Activated CD4-positive, alpha-beta T cell treated with anti-CD3 and anti-CD28 coated beads for 48 hours (primary cell): ENCODE measurements at regions not wholly inside any gene's neighbourhood (a gene's known extent, or its start where the extent isn't known, plus 50 kb on each side); places are given as distances from the start of the nearest gene placed in this dataset.

Experiments
- DNase-seq: peaks from one replicate; pipeline ENCODE4 v3.0.0-alpha.2; 2020

DNA sequence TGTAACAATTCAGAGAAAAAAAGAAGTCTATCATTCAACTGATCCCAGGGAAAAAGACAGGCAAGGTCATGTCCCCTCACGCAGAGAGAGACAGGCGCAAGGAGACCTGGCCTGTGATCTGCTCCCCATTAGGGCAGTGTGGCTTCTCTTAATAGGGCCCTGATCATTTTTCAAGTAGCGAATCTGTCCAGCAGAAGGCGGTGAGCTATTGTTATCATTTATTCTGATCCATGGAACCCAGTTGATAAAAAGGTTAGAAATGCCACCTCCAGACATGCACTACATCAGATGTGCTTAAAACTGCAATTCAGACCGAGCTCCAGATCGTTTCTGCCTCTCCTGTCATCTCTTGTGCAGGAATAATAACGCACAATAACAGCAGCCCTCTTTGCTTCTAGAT lies 1025.6 kb upstream of the PIK3C3 start:
- DNase-seq, result no peak

DNA sequence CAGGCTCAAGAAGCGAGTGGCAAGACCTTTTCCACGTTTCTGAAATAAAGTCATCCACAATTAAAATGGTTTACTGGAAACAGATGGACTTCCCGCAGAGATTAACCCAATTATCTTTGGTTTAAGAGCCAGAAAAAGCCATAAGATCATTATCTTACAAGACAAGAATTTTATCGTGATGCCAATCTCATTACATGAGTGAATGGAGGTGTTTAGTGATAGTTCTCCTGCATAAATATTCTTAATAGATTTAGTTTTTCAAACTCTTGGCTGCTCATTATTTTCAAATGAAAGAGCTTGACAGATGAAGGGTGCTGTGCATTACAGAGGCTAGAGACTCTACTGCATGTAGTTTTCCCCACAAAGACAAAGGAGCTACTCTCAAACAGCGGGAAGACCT lies 1028.4 kb upstream of the PIK3C3 start:
- DNase-seq, result no peak

DNA sequence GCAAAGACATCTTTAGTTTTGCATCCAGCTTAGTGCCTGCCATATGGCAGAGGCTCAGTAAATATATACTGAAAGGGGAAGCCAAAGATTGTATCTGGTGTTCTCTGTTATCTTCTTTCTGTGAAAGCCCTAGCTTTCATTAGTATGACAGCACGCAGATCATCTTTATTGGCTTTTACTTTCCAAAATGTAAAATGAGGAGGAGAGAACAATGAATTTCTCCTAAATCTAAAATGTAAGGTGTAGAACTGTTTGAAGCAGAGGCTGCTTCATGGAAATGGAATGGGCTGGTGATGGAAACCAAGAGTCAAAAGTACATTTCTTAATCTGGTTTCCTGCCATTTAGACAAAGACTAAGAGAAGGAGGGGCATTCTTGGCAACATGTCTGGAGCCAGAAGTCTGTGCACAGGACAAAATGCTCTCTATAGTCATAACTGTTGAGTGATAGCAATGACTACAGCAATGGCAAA lies 1029.9 kb upstream of the PIK3C3 start:
- DNase-seq, result no peak

DNA sequence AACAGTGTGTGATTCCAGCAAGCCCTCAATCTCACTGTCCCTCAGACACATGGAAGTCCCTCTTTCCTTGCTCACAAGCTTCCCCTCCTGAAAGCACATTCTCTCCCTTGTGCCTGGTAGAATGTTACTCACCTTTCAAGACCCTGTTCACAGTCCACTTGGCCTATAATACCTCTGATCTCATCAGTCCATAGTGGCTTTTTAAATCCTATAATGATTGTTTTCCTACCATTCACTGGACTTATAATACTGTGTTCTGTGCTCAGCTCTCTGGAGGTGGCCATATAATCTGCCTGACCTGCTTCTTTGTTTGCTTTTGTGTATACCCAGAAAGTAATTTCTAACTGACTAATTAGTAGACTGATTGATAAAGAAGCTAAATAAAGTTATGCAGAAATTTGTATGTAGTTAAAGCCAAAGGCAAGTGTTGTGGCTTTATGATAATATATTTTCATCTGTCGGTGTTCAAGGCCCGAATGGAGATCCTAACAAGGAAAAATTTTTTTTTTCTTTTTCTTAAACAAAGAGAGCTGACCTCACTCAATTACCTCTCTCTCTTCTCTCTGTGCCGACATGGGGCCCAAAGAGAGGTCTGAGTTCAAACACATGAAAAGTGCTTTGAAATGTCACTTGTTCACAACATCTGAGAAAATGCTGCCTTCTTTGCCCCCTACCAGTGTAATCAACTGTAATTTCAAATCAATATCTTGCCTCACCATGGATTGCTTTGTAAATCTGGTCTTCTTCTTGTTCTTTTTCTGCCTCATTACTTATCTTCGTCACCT lies 1033.0 kb upstream of the PIK3C3 start:
- DNase-seq, result no peak

DNA sequence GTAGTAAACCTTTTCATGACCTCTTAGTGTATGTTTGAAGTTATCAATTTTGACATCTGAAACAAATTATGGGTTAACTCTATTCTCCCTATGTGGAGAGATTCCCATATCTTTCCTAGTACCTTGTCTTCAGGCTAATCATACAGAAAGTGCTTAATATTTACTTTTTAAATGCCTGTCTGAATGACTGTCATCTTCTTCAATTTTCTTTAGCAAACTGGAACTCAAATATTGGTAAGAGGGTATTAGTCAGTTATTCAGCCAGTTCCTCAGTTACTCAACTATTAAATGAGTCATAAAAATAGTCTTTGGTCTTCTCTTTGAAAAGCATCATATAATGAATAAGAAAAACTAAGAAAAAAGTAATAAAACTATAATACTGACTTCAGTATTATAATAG lies 1038.0 kb upstream of the PIK3C3 start:
- no peak for DNase-seq

DNA sequence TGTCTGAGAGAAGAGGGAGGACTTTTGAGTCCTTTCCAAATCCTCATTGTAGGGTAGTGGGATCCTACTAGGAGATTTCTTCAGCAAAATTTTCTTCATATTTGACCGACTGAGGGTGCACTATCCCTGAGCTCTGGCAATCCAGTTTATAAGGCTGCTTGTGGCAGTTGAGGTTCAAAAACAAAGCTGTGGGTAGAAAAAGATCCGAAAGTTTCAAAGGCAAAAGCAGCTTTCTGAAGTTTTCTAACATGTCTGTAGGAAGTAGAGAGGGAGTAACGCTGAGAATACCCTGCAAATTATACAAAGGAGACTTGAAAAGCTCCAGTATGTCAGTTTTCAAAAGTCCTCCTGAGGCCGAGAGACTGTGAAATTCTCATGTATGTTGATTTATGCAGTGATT lies 1039.3 kb upstream of the PIK3C3 start:
- no peak for DNase-seq

DNA sequence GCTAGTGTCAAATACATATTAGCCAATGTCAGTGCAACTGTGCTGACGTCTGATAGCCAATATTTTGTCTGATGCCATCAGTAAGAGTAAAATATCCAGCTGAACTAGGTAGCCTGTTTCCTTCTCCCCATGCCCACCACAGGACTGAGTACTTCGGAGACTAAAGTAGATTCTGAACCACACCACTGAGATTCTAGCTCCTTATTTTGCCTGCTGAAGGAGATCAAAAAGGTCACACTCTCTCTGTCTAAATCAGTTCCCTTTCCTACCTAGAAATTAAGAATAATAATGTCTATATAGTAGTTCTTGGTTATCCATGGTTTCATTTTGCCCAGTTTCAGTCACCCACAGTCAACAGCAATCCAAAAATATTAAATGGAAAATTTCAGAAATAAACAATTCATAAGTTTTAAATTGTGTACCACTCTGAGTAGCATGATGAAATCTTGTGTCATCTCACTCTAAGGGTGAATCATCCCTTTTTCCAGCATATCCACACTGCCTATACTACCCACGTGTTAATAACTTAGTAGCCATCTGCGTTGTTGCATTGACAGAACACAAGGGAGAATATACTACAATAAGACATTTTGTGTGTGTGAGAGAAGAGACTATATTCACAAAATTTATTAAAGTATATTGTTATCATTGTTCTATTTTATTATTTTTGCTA lies 1043.3 kb upstream of the PIK3C3 start:
- no peak for DNase-seq

DNA sequence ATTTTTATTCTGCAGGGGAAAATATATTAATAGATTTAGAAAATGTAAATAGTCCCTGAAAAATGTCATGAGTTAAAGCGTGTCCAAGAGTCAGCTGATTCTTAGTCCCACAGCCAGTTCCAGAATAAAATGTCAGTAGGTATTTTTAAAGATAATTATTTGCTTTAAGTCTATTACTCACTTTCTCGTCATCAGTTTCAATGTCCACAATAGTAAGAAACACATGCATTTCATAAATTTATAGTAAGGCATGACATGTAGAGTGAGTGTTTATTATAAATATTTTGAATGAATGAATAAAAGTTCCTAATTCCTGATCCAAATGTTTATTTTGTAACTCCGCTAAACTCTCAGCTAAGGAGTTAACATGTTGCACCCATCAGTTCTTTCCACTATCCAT lies 1044.0 kb upstream of the PIK3C3 start:
- no peak for DNase-seq

DNA sequence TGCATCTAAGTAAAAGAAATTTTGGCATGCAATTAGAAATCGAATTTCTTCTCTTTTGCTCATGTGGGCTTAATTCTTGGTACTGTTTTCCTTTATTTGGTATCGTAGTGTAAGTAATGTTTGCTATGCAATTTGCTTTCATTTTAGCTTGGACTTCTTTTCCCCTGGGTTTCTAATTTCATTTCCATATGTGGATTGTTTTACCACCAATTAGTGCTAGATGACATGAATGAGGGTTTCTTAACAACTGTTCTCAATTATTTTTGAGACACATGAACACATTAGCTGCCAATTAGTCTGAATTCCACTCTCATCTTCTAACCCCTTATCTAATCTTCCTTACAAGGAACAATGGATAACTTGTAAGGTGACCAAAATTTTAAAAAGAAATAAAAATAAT lies 1047.2 kb upstream of the PIK3C3 start:
- DNase-seq, result no peak

DNA sequence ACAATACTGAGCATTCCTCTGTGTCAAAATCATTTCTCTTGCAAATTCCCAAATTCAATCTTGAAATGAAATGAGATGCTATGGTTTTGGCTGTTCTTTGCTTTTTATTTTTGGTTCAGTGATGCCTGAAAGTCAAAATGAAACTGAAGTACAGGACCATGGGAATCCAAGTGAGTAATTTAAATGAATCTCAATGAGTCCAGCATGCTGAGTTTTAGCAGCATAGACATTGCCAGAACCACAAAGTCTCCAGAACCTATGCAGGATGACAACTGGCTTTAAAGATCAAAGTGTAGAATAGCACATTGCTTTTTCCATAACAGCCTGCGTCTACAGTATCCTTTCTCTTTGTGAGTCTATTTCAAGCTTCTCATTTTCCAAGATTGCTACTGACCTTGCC lies 1050.7 kb upstream of the PIK3C3 start:
- DNase-seq, result no peak

DNA sequence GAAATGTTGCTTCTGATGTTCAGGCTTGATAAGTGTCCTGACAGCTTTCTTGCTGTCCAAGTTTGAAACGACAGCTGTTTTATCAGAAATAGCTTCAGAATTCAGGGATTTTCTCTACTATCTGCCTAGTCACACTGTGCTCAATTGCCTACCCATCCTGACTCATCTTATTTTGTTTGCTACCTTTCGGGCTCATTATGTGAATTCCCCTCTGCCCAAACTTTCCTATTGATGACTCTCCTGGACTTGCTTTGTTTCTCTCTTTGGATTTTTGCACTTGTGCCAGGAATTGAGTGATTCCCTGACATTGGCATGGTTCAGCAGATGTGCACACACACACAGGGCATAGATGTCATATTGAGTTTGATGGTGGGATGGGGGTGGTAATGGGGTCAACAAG lies 1052.6 kb upstream of the PIK3C3 start:
- DNase-seq, result no peak

DNA sequence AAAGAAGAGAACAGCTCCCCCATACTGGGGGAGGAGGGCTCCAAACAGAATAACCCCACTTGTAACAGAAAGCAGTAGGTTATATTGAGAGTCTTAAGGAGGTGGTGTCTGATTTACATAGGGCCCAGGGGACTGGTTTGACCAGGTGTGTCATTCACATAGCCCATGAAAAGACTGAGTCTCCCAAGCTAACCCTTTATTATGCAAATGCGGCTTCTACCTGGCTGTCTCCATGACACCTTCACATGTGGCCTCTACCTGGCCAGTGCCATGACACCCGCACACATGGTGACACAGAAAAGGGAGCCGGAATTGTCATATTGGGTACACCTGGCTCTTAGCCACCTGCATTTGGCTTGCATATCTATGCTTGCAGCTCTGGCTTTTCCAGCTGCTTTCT lies 1057.2 kb upstream of the PIK3C3 start:
- DNase-seq, result no peak

DNA sequence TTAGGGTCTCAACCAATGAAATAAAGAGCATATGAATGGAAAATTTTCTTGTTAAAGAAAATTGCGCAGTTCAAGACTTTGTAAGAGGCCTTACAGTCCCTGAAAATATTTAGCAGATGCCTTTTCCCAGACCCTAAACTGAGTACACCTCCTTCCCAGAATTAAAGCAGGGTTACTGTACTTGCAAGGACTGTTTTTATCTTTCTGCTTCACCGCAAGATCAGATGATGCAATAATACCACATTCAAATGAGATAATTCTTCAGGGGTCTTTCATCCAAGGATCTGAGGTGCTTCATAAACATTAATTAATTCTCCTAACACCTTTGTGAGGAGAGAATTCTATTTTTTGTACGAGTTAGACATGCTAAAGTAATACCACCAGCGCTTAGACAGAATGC lies 1071.8 kb upstream of the PIK3C3 start:
- no peak for DNase-seq

DNA sequence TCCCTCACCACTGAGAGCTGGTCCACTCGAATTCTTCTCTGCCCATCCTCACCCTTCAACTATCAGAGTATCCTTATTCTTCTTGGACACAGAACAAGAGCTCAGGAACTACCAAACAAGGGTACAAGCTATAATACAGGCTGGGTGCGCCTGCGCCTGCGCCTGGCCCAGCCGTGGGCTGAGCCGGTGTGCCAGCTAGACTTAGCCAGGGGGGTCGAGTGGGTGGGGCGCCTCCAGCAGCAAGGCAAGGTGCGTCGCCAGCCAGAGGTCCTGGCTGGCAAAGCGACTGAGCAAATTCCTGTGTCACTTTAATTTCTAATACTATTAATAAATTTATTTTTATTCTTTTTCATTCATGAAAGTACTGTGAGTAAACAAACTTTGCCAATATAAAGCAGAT lies 1072.6 kb upstream of the PIK3C3 start:
- no peak for DNase-seq

DNA sequence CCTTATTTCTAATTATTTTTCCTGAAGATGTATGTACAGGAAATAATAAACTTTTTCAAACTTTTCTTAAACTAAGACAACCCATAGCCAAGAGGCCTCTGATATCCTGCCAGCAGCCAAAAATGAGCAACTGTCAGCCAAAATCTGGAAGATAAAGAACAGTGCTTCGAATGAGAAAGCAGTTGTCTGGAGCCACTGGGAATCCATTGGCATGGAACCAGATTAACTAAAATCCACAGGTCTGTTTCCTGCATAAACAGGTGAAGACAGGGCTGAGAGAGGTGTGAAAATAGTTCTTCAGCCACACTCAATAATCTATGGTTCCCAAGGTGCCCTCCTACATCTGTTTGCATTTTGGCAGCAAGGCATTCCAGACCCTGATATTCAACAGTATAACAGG lies 1076.7 kb upstream of the PIK3C3 start:
- no peak for DNase-seq

DNA sequence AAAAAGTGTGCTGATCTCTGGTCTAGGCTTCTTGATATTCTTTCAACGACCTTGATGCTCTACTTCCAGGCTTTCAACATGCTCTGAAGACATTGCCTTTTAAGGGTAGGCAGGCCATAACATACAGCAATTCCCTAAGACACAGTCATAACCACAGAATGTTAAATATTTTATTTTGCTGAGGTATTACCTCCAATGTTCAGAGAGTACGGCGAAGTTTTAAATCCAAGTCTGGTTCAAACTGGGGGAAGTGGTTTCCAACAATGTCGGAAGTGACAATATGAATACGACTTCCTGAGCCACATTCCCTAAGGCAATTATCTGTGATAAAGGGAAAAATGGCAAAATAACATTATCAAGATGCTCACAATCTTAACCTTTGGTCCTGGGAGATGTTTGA lies 1077.9 kb upstream of the PIK3C3 start:
- DNase-seq, result no peak

DNA sequence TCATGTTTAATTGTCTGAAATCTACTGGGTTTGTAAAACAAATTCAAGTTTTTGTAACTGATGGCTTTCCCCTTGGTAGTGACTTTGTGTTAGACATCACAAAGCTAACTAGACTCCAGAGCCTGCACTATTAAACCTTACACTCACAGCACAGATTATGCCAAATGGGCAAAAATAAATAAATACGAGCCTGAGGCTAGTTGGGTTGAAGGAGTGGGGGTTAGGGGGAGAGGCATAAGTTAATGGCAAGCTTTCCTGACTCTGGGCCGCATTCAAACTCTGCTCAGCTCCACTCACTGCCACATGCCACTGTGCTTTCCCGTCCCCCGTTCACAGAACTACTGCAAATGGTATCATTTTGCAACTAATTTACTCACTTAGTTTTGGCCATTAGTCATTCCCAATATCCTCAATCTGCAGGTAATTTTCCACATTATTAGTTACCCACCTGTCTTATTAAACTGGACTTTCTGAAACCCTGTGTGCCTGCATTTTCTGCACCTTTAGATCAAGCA lies 1079.9 kb upstream of the PIK3C3 start:
- DNase-seq, result no peak

DNA sequence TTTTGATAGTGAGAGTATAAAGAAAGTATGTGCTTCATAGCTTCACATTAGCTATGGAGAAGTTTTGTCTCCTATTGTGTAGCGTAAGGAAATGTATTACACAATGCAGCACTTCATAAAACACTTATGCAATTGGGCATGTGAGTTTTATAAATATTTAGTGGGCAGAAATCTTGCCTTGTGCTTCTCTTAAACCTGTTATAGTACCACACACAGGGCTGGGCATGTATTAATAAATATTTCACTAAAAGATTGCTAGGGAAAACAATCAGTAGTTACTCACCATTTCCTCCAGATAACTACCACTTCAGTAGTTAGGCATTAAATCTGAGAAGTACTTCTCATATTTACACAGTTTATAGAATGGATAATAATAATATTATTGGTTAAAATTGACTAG lies 1080.8 kb upstream of the PIK3C3 start:
- DNase-seq, result no peak

DNA sequence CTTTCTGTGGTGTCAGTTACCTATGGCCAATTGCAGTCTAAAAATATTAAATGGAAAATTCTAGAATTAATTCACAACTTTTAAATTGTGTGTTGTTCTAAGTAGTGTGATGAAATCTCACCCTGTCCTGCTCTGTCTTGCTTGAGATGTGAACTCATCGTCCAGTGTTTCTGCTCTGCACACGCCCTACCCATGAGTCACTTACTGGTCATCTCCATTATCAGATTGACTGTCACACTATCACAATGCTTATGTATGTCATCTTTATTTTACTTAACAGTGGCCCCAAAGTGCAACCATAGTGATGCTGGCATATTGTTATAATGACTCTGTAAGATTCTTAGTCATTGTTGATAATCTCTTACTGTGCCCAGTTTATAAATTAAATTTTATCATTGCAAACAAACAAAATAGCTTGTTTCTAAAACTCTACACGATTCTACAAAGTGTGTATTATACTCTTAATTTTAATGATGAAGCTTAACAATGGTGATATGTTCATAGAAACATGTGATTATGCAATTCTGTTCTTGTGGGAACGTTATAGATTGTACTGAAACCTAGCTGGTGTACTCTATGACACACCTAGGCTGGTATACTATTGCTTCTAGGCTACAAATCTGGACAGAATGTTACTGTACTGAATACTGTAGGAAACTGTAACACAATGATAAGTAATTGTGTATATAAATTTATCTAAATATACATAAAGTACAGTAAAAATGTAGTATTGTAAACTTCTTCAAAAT lies 1086.8 kb upstream of the PIK3C3 start:
- no peak for DNase-seq

DNA sequence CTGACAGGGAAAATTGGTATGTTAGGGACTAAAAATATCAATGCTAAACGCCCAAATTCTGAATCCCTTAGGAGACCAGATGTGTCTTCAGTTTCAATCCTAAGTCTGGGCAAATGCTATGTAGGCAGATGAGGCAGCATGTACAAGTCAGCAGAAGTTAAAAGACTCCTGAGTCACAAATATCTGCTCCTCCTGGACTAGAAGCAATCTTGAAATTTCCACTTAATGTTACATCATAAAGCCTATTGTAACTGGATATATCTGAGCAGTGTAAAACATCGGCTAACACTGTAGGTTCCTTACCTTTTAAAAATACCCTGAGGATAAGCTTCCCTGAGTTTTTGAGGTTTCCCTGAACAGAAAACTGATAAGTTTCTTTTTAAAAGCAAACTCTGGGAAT lies 1087.6 kb upstream of the PIK3C3 start:
- DNase-seq, result no peak

DNA sequence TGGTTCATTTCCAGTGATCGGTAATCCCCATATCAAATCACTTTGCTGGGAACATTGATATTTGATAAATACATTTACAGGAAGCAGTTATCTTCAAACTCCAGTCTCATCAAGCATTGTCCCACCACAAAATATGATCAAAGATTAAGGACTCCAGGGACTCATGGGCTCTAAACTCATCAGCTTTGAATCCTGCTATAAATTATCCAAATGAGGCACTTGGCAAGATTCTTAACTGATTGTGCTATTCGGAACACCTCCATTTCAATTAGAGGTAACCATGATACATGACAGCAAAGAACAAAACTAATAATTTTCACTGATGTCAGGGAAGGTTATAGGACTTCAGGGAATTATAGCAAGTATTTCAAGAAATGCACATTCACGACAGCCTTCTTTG lies 1088.1 kb upstream of the PIK3C3 start:
- no peak for DNase-seq

DNA sequence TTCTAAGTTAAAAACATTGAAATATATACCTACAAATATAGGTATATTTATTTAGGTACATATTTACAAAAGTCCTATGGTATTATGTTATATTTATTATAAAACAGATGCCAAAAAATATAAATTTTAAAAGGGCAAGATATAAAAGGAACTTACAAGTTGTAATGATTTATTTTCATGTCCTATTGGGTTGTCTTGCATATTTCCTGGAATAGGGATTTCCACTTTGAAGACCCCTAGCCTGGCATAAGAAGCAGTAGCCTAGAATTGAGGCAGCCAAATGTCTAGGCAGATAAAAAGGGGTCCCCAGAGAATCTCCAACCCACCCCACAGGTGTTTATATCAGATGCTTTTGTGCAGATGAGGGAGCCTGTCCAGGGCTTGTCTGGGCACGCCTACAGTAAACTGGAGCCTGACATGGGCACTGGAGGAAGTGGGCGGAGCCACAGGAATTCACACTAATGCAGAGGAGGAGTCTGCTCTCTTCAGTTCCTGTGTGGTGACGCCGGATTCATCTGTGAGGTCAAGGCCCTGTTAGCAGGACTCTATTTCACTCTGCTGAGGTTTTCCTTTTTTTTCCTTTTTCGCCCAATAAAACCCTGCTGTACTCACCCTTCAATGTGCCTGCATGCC lies 1088.9 kb upstream of the PIK3C3 start:
- DNase-seq, result no peak

DNA sequence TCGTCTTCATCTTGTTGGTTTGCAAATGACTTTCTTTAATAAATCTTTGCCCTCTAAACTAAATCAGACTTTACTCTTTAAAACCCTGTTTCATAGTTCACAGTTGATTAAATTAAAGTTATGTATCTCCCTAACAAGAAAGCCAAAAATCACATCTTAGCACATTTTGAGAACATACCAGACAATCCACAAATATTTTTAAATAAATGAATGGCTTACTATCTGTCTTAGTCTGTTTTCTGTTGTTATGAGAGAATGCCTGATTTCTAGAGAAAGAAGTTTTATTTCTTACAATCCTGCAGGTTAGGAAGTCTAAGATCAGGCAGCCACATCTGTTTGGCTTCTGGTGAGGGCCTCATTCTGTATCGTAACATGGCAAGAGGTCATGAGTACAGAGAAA lies 1090.2 kb upstream of the PIK3C3 start:
- DNase-seq, result no peak
